Chondrocyte (in vitro differentiated cells): ENCODE measurements at regions not wholly inside any gene's neighbourhood (a gene's known extent, or its start where the extent isn't known, plus 50 kb on each side); places are given as distances from the start of the nearest gene placed in this dataset.

Source experiments
- DNase-seq: peaks from one replicate; pipeline ENCODE4 v3.0.0; 2021; ENCODE audit warnings: mixed read lengths, low spot score
- H3K27ac Mint-ChIP-seq: one replicate; pipeline ENCODE4 v1.8.0; 2021; ENCODE audit warnings: mild to moderate bottlenecking, moderate library complexity, mixed read lengths; ENCODE audit not compliant: unreplicated experiment
- H3K27me3 Mint-ChIP-seq: 2 replicates; pipeline ENCODE4 v1.8.0; 2021; ENCODE audit warnings: low read depth, mixed read lengths
- H3K36me3 Mint-ChIP-seq: 2 replicates; pipeline ENCODE4 v1.8.0; 2021; ENCODE audit warnings: low read depth, mixed read lengths
- H3K4me1 Mint-ChIP-seq: 2 replicates; pipeline ENCODE4 v1.8.0; 2021; ENCODE audit warnings: low read depth, mild to moderate bottlenecking, mixed read lengths
- H3K4me3 Mint-ChIP-seq: one replicate; pipeline ENCODE4 v1.8.0; 2021; ENCODE audit warnings: mild to moderate bottlenecking, moderate library complexity, mixed read lengths; ENCODE audit not compliant: unreplicated experiment
- H3K9me3 Mint-ChIP-seq: 2 replicates; pipeline ENCODE4 v1.8.0; 2021; ENCODE audit warnings: low read depth, mixed read lengths
- TF ChIP-seq, protein P1 (sequence below): fragments of 200-600 bp; sonication (generic); IDR thresholded peaks from 2 replicates; pipeline ENCODE4 v1.5.0; 2021; ENCODE audit warnings: antibody characterized with exemption, mild to moderate bottlenecking, moderate library complexity

DNA sequence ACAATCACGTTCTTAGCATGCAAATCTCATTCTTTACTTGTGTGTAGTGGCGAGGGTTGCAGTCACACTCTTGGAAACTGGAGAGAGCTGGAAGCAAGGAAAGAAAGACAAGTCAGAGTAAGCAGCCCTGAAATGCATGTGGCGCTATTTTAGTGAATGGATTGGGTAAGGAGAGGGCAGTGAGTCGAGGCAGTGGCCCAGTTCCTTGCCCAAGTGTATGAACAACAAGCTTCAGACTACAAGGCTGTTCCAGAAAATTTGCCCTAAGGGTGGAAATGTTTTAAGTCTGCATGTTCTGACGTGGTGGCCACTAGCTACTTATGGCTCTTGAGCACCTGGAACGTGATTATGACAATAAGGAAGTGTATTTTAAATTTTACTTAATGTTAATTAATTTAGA lies 59.4 kb upstream of the PTPN3 start:
- TF ChIP-seq, protein P1, sequence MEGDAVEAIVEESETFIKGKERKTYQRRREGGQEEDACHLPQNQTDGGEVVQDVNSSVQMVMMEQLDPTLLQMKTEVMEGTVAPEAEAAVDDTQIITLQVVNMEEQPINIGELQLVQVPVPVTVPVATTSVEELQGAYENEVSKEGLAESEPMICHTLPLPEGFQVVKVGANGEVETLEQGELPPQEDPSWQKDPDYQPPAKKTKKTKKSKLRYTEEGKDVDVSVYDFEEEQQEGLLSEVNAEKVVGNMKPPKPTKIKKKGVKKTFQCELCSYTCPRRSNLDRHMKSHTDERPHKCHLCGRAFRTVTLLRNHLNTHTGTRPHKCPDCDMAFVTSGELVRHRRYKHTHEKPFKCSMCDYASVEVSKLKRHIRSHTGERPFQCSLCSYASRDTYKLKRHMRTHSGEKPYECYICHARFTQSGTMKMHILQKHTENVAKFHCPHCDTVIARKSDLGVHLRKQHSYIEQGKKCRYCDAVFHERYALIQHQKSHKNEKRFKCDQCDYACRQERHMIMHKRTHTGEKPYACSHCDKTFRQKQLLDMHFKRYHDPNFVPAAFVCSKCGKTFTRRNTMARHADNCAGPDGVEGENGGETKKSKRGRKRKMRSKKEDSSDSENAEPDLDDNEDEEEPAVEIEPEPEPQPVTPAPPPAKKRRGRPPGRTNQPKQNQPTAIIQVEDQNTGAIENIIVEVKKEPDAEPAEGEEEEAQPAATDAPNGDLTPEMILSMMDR, result no peak
- Mint-ChIP-seq H3K9me3 (no peaks in the 10 kb centered on the region), H3K36me3 (no peaks in the 10 kb centered on the region), H3K27ac (no peak overlapping the region), H3K4me1 (peaks cover 15% of the 10 kb centered on the region), H3K4me3 (no peak overlapping the region), H3K27me3 (peaks cover 4% of the 10 kb centered on the region)
- DNase-seq, result no peak

DNA sequence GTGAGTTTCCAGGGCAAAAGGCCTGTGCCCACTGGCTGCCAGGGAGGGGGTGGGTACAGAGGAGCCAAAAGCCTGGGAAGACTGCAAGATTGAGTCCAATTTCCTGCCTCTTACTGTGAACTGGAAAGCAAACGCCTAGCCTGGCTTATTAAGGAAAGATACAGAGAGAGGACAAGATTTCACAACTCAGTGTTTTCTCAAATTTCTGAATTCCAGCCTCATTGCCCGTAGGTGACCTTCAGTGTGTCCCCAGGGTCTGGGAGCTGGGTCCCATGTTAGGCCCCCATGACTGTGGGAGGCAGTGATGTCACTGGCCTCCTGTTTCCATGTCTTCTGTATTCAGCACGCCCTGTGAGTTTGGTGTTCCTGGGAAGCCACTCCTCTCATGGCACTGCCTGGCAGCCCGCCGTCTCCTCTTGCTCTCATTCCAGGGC lies 60.6 kb upstream of the PTPN3 start:
- H3K4me3 Mint-ChIP-seq, result no peak overlapping the region
- peaks cover 9% of the 10 kb centered on the region for H3K27me3 Mint-ChIP-seq
- no peak overlapping the region for H3K27ac Mint-ChIP-seq
- H3K9me3 Mint-ChIP-seq, result no peaks in the 10 kb centered on the region
- H3K4me1 Mint-ChIP-seq, result peaks cover 15% of the 10 kb centered on the region
- TF ChIP-seq, protein P1, result no peak
- no peak for DNase-seq
- H3K36me3 Mint-ChIP-seq, result no peaks in the 10 kb centered on the region

GRCh38 chr9:109560470-109561132 lies 62.5 kb upstream of the PTPN3 start:
- no peaks in the 10 kb centered on the region for H3K36me3 Mint-ChIP-seq
- peaks cover 14% of the 10 kb centered on the region for H3K4me1 Mint-ChIP-seq
- DNase-seq, result no peak
- H3K27me3 Mint-ChIP-seq, result peaks cover 17% of the 10 kb centered on the region
- TF ChIP-seq, protein P1, result peak; percentile 23
- H3K4me3 Mint-ChIP-seq, result no peak overlapping the region
- no peak overlapping the region for H3K27ac Mint-ChIP-seq
- no peaks in the 10 kb centered on the region for H3K9me3 Mint-ChIP-seq

DNA sequence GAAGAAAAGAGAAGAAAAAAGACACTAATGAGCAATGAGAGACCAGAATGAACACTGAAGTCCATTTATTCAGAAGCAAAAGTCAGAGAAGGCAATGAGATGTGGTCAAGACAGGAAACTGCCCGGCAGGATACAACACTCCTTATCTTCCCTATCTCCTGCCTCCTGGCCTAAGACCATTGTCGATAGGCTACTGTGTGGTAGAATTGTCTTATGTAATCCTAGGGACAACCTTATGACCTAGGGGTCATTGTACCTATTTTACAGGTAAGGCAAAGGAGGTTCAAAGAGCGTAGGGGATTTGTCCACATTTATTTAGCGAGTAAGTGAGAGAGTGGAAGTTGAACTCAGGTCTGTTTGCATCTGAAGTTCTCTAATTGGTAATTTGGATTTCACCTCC lies 63.0 kb upstream of the PTPN3 start:
- H3K27ac Mint-ChIP-seq, result no peak overlapping the region
- DNase-seq, result no peak
- H3K36me3 Mint-ChIP-seq, result no peaks in the 10 kb centered on the region
- TF ChIP-seq, protein P1, result no peak
- H3K4me3 Mint-ChIP-seq, result no peak overlapping the region
- no peaks in the 10 kb centered on the region for H3K9me3 Mint-ChIP-seq
- H3K27me3 Mint-ChIP-seq, result peaks cover 17% of the 10 kb centered on the region
- peaks cover 9% of the 10 kb centered on the region for H3K4me1 Mint-ChIP-seq

DNA sequence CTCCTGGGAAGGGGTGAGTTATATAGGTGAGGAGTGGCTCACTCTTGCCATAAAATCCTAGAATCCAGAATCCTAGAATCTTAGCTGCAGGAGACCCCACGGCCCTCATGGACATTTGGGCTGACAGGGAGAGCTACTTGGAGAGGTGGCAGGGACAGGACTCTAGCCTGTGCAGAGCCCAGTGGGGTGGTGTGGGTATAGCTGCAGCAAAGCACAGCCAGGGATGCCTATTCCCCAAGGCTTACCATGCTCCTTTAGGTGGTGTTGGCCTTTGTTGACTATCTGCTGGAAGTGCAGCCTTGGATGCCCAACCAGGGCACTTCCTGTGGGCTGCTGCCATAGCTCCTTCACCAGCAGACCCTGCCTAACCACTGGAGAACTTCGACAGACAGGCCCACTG lies 70.0 kb upstream of the PTPN3 start:
- Mint-ChIP-seq H3K27me3 (peaks cover 19% of the 10 kb centered on the region), H3K4me3 (no peak overlapping the region), H3K9me3 (peaks cover 13% of the 10 kb centered on the region), H3K4me1 (no peaks in the 10 kb centered on the region), H3K27ac (no peak overlapping the region), H3K36me3 (peaks cover 8% of the 10 kb centered on the region)
- TF ChIP-seq, protein P1, result no peak
- no peak for DNase-seq
